Lower leg skin (tissue), 4 donors: ENCODE measurements at regions not wholly inside any gene's neighbourhood (a gene's known extent, or its start where the extent isn't known, plus 50 kb on each side); places are given as distances from the start of the nearest gene placed in this dataset.

Source experiments
- DNase-seq, 2 donors: peaks; one replicate each; pipeline ENCODE4 v3.0.0-alpha.2; 2019; ENCODE audit warnings: low spot score in 2 of 2
- H3K4me3 ChIP-seq: fragments of 200-600 bp; sonication (generic); 2 replicates; pipeline ENCODE4 v1.5.1; 2017; ENCODE audit warnings: mild to moderate bottlenecking, low read depth; ENCODE audit not compliant: poor library complexity, severe bottlenecking
- CTCF ChIP-seq, 3 donors: fragments of 450-650 bp; IDR thresholded peaks; one replicate each; pipeline ENCODE4 v1.5.1; 2016; ENCODE audit warnings: antibody characterized with exemption in 3 of 3, mild to moderate bottlenecking in 3 of 3, moderate library complexity in 2 of 3
- POLR2A ChIP-seq, 2 donors: fragments of 450-650 bp; IDR thresholded peaks; one replicate each; pipeline ENCODE4 v1.6.1; 2016 to 2017; ENCODE audit warnings: antibody characterized with exemption in 2 of 2, mild to moderate bottlenecking in 1 of 2, moderate library complexity in 1 of 2
- WGBS, 2 donors: methylation state at CpG; one replicate each; pipeline ENCODE4 v1.1.5; 2018; 5-methylcytosine and 5-hydroxymethylcytosine counted together
- intact Hi-C: fragments of 100-400 bp; cut with DNase I; formaldehyde crosslinking; loops from one replicate; pipeline ENCODE4 v1.15.0; 2023; ENCODE audit warnings: low total_unique reads

- H3K4me3 ChIP-seq, result no peak overlapping the region
- TF ChIP-seq POLR2A (IDR thresholded peaks at IDR 0.05) (no peak), CTCF (IDR thresholded peaks at IDR 0.05) (no peak)
- 69 to 92% methylated on average over 3 of the region's 3 CpGs for WGBS, 2 donors
- intact Hi-C loops, result no loop called here
- DNase-seq, result no peak
Observed at GRCh38 chr12:91948504-91948903, 197.1 kb downstream of the BTG1 start.

- no peak overlapping the region for H3K4me3 ChIP-seq
- intact Hi-C loops, result no loop called here
- DNase-seq, result no peak
- TF ChIP-seq POLR2A (IDR thresholded peaks at IDR 0.05), result no peak
- TF ChIP-seq CTCF (IDR thresholded peaks at IDR 0.05), result no peak
- WGBS, 2 donors, result 86 to 90% methylated on average over 5 of the region's 5 CpGs
Observed at GRCh38 chr12:91947459-91947858, 198.2 kb downstream of the BTG1 start.

GRCh38 chr12:91944637-91945036 lies 201.0 kb downstream of the BTG1 start:
- no peak overlapping the region for H3K4me3 ChIP-seq
- WGBS, 2 donors, result 76 to 88% methylated on average over 1 of the region's 1 CpG
- DNase-seq, result no peak
- TF ChIP-seq POLR2A (IDR thresholded peaks at IDR 0.05) (no peak), CTCF (IDR thresholded peaks at IDR 0.05) (no peak)
- intact Hi-C loops, result no loop called here

- H3K4me3 ChIP-seq, result no peak overlapping the region
- WGBS, 2 donors, result 84 to 88% methylated on average over 1 of the region's 1 CpG
- no peak for DNase-seq
- no peak for TF ChIP-seq POLR2A (IDR thresholded peaks at IDR 0.05)
- TF ChIP-seq CTCF (IDR thresholded peaks at IDR 0.05), result no peak
- intact Hi-C loops, result no loop called here
Observed at GRCh38 chr12:91940826-91941570, 204.6 kb downstream of the BTG1 start.

GRCh38 chr12:91940322-91940721 lies 205.3 kb downstream of the BTG1 start:
- no peak overlapping the region for H3K4me3 ChIP-seq
- DNase-seq, result no peak
- intact Hi-C loops, result no loop called here
- no peak for TF ChIP-seq CTCF (IDR thresholded peaks at IDR 0.05)
- TF ChIP-seq POLR2A (IDR thresholded peaks at IDR 0.05), result no peak
- WGBS, 2 donors, result 97 to 100% methylated on average over 1 of the region's 1 CpG

GRCh38 chr12:91937706-91938105 lies 207.9 kb downstream of the BTG1 start:
- intact Hi-C loops, result no loop called here
- H3K4me3 ChIP-seq, result no peak overlapping the region
- TF ChIP-seq CTCF (IDR thresholded peaks at IDR 0.05) (no peak), POLR2A (IDR thresholded peaks at IDR 0.05) (no peak)
- WGBS, 2 donors, result 93 to 100% methylated on average over 1 of the region's 1 CpG
- DNase-seq, result no peak
